ENCODE measurements at regions not wholly inside any gene's neighbourhood (a gene's known extent, or its start where the extent isn't known, plus 50 kb on each side); places are given as distances from the start of the nearest gene placed in this dataset.

- Histone ChIP-seq H2BK5ac (ENCODE audit: insufficient read length, low read length) (no peak overlapping the region), H2BK120ac (ENCODE audit: low read depth, low read length, poor library complexity, severe bottlenecking) (no peak overlapping the region), H4K20me1 (ENCODE audit: control insufficient read depth, insufficient read depth, insufficient read length) (no peaks in the 10 kb centered on the region), H3K23me2 (ENCODE audit: insufficient read length, low read depth, low read length, poor library complexity, severe bottlenecking) (no peaks in the 10 kb centered on the region), H2BK12ac (ENCODE audit: insufficient read length, low read depth, low read length) (no peak overlapping the region), H3K79me2 (ENCODE audit: insufficient read depth, low read length) (no peaks in the 10 kb centered on the region), H4K8ac (replicated peaks; ENCODE audit: insufficient read length, low read depth, low read length) (no peak overlapping the region), H2AFZ (ENCODE audit: low read length) (no peak overlapping the region), H3K14ac (ENCODE audit: insufficient read depth, low read length) (no peak overlapping the region), H3K4me1 (ENCODE audit: insufficient read depth, low read length) (no peaks in the 10 kb centered on the region), H4K91ac (ENCODE audit: insufficient read length, low read depth, low read length) (no peak overlapping the region), H3K27me3 (ENCODE audit: insufficient read depth, low read length) (no peaks in the 10 kb centered on the region), H3K18ac (ENCODE audit: insufficient read length, low read depth, low read length) (no peak overlapping the region), H3K56ac (ENCODE audit: insufficient read length, low read depth, low read length) (no peak overlapping the region), H2BK15ac (ENCODE audit: low read depth, low read length) (no peak overlapping the region), H3K4me2 (ENCODE audit: insufficient read depth, insufficient read length, low read length) (no peak overlapping the region), H3K79me1 (ENCODE audit: insufficient read depth, low read depth, low read length, poor library complexity, severe bottlenecking) (no peaks in the 10 kb centered on the region), H3K23ac (ENCODE audit: insufficient read length, low read depth, low read length) (no peak overlapping the region), H2BK20ac (ENCODE audit: low read depth, low read length, poor library complexity, severe bottlenecking) (no peak overlapping the region), H2AK5ac (ENCODE audit: insufficient read length, low read length) (no peak overlapping the region), H3T11ph (ENCODE audit: low read length) (no peak overlapping the region), H3K4ac (ENCODE audit: low read depth, low read length) (no peak overlapping the region), H4K5ac (ENCODE audit: insufficient read length, low read depth, low read length) (no peak overlapping the region), H3K9ac (ENCODE audit: extremely low read depth, insufficient read length, low read length) (no peak overlapping the region), H3K27ac (ENCODE audit: insufficient read length, low read depth, low read length) (no peak overlapping the region), H3K9me3 (ENCODE audit: control insufficient read depth, low read depth, low read length) (no peaks in the 10 kb centered on the region)
- no peak for TF ChIP-seq CTCF (conservative IDR thresholded peaks at IDR 0.05)
- DNase-seq, result no peak
- Mint-ChIP-seq H3K9me3 (peaks cover 5% of the 10 kb centered on the region in 2 experiments; a peak in 2 of 5 replicates), H3K27me3 (ENCODE audit: low read depth) (no peaks in the 10 kb centered on the region; the same call in 1 of the 2 replicates), H3K36me3 (ENCODE audit: insufficient read depth in 1 of 3, low read depth in 3 of 3) (no peaks in the 10 kb centered on the region), H3K27ac (no peak overlapping the region), H3K4me1 (no peaks in the 10 kb centered on the region), H3K4me3 (no peak overlapping the region)
- WGBS (ENCODE audit: extremely low coverage, insufficient read length, low lambda C conversion rate), result no CpG with 5 or more reads among the region's 7 CpGs
Measured at GRCh38 chr6:6866656-6867403, 240.9 kb upstream of the RREB1 start.
